ENCODE measurements at regions not wholly inside any gene's neighbourhood (a gene's known extent, or its start where the extent isn't known, plus 50 kb on each side); places are given as distances from the start of the nearest gene placed in this dataset.

DNA sequence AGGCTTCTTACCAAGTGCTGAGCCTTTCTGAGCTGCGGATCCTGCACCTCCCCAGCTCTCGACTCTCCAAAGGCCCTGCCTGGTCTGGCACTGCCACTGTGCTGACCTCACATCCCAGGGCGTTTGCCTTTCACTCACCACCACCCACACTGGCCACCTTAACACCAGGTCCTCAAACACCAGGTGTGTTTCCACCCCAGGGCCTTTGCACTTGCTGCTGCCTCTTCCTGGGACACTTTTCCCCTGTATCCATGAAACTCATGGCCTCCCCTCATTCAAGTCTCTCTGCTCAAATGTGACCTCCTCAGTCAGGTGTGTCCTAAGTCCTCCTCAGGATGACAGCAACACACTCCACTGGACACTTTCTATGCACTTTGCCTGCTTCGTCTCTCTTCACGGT lies 51.4 kb upstream of the ANO1 start:
- Histone ChIP-seq H3K14ac (ENCODE audit: insufficient read length) (no peak overlapping the region), H3K56ac (replicated peaks; ENCODE audit: insufficient read length, low read depth, low read length) (no peak overlapping the region), H3K9me3 (ENCODE audit: insufficient read depth in 2 of 2, low read depth in 1 of 2, low read length in 1 of 2) (peaks cover 0 to 5% of the 10 kb centered on the region in 2 experiments; a peak in 1 of 4 replicates), H3K18ac (ENCODE audit: extremely low read depth, low read length) (no peak overlapping the region), H2BK12ac (ENCODE audit: low read depth, low read length) (no peak overlapping the region), H3K23me2 (ENCODE audit: low read depth, low read length) (peaks cover 13% of the 10 kb centered on the region; the same call in 1 of the 2 replicates), H4K20me1 (replicated peaks in 1 of 2; ENCODE audit: control insufficient read depth in 1 of 2, insufficient read depth in 2 of 2, low read length in 2 of 2) (peaks cover 0 to 8% of the 10 kb centered on the region in 2 experiments), H3K9ac (replicated peaks in 1 of 4; ENCODE audit: extremely low read depth in 1 of 4, low read depth in 3 of 4, low read length in 3 of 4) (no peak overlapping the region), H3K79me2 (ENCODE audit: control insufficient read depth in 1 of 2, insufficient read depth in 2 of 2, low read length in 2 of 2) (no peaks in the 10 kb centered on the region), H3K4me2 (ENCODE audit: insufficient read depth in 1 of 2, low read depth in 2 of 2, low read length in 2 of 2) (no peak overlapping the region), H3K27me3 (replicated peaks in 1 of 4; ENCODE audit: control insufficient read depth in 3 of 4, extremely low read depth in 1 of 4, insufficient read depth in 3 of 4, low read length in 3 of 4) (peaks cover 0 to 2% (median 0%) of the 10 kb centered on the region in 4 experiments; a peak in 1 of 7 replicates), H3K23ac (ENCODE audit: insufficient read length) (no peak overlapping the region), H2AFZ (ENCODE audit: low read length) (no peak overlapping the region), H4K91ac (replicated peaks; ENCODE audit: insufficient read length, low read length) (no peak overlapping the region), H2BK120ac (replicated peaks; ENCODE audit: low read depth, low read length) (no peak overlapping the region), H2BK15ac (ENCODE audit: low read length) (no peak overlapping the region), H3K4me3 (ENCODE audit: extremely low read depth in 1 of 4, insufficient read depth in 2 of 4, low read depth in 3 of 4, low read length in 4 of 4) (no peak overlapping the region), H2BK20ac (ENCODE audit: low read length) (no peak overlapping the region), H3K4me1 (replicated peaks in 1 of 4; ENCODE audit: control insufficient read depth in 3 of 4, insufficient read depth in 4 of 4, low read length in 3 of 4) (peaks cover 0 to 5% (median 2%) of the 10 kb centered on the region in 4 experiments; a peak in 2 of 7 replicates), H3K4ac (replicated peaks; ENCODE audit: insufficient read length, low read depth, low read length) (no peak overlapping the region), H2AK5ac (ENCODE audit: low read depth, low read length) (no peak overlapping the region), H3K27ac (ENCODE audit: low read depth, low read length) (no peak overlapping the region), H3K36me3 (ENCODE audit: control insufficient read depth in 2 of 4, insufficient read depth in 4 of 4, low read length in 3 of 4) (no peaks in the 10 kb centered on the region; a peak in 1 of 8 replicates), H4K8ac (ENCODE audit: extremely low read depth, insufficient read depth, low read length) (no peak overlapping the region), H2BK5ac (ENCODE audit: low read depth, low read length) (no peak overlapping the region), H3K79me1 (ENCODE audit: low read depth, low read length) (no peaks in the 10 kb centered on the region), H4K5ac (ENCODE audit: insufficient read length, low read depth, low read length) (no peak overlapping the region)
- DNase-seq (ENCODE audit: low read depth in 1 of 2, low spot score in 2 of 2) (peak in 1 of 2 experiments; percentile 17), FAIRE-seq (no peak)
- ChIA-PET POLR2A (ENCODE audit: partially characterized antibody) (no interaction called here), CTCF (ENCODE audit: partially characterized antibody) (interaction anchor here (5.1 kb wide), 1 partner anchor 76 kb away, joined by 37 read pairs; no protein-coding TSS in a partner anchor)
- TF ChIP-seq RXRA (IDR thresholded peaks at IDR 0.05; ENCODE audit: insufficient read depth, low read depth, low read length) (no peak), POU5F1 (IDR thresholded peaks at IDR 0.05; ENCODE audit: low read depth, low read length) (no peak), SIN3A (conservative IDR thresholded peaks at IDR 0.05 in 1 of 2, IDR thresholded peaks at IDR 0.05 in 1 of 2; ENCODE audit: low read depth in 1 of 2, low read length in 2 of 2) (no peak), KDM4A (IDR thresholded peaks at IDR 0.05; ENCODE audit: low read depth, low read length, severe bottlenecking) (no peak), CBX8 (IDR thresholded peaks at IDR 0.05; ENCODE audit: borderline replicate concordance, low read depth, low read length) (no peak), GTF2F1 (IDR thresholded peaks at IDR 0.05; ENCODE audit: borderline replicate concordance, low read depth, low read length) (no peak), HDAC6 (IDR thresholded peaks at IDR 0.05; ENCODE audit: low read depth, low read length) (no peak), SP1 (IDR thresholded peaks at IDR 0.05; ENCODE audit: low read depth, low read length) (no peak), SIRT6 (IDR thresholded peaks at IDR 0.05; ENCODE audit: low read length) (no peak), TCF12 (IDR thresholded peaks at IDR 0.05; ENCODE audit: low read depth, low read length) (no peak), NANOG (IDR thresholded peaks at IDR 0.05; ENCODE audit: insufficient read depth, low read depth, low read length, poor library complexity, severe bottlenecking) (no peak), CEBPB (IDR thresholded peaks at IDR 0.05; ENCODE audit: low read depth, low read length) (no peak), RBBP5 (IDR thresholded peaks at IDR 0.05; ENCODE audit: borderline replicate concordance, low read depth, low read length) (no peak), EZH2 (IDR thresholded peaks at IDR 0.05; ENCODE audit: low read depth, low read length, severe bottlenecking) (no peak)
- WGBS, 2 experiments (ENCODE audit: extremely low coverage in 1 of 2, insufficient coverage in 1 of 2, insufficient read length in 1 of 2, insufficient replicate concordance in 2 of 2, low coverage in 1 of 2, low lambda C conversion rate in 2 of 2, missing lambda C conversion rate in 1 of 2): 75% methylated on average over 5 of the region's 5 CpGs; no CpG with 5 or more reads in 1 of the 2 experiments
